B cell (primary cell): ENCODE measurements at regions not wholly inside any gene's neighbourhood (a gene's known extent, or its start where the extent isn't known, plus 50 kb on each side); places are given as distances from the start of the nearest gene placed in this dataset.

Experiments
- ATAC-seq: fragments of 200-7000 bp; cut with Tn5 transposase; one replicate; pipeline ENCODE4 v1.10.0; 2021; ENCODE audit warnings: low read depth, mild to moderate bottlenecking, moderate number of reproducible peaks, moderate library complexity
- CTCF ChIA-PET: fragments of 350-600 bp; sonication (Branson Sonifier 250); formaldehyde crosslinking; loops from one replicate; lab custom pipeline; 2021; ENCODE audit warnings: antibody characterized with exemption, inconsistent platforms; lab: Charles Lee
- POLR2A ChIA-PET: fragments of 350-600 bp; sonication (Branson Sonifier 250); formaldehyde crosslinking; loops from one replicate; lab custom pipeline; 2021; ENCODE audit warnings: antibody characterized with exemption; lab: Charles Lee
- DNase-seq: peaks from one replicate; pipeline ENCODE4 v3.0.0; 2013
- H2AFZ ChIP-seq: 2 replicates; pipeline ENCODE4 v1.6.1; 2012; ENCODE audit warnings: mild to moderate bottlenecking, low read depth, low read length; ENCODE audit not compliant: insufficient read depth, poor library complexity, severe bottlenecking
- H3K27ac ChIP-seq, 2 donors: 1 replicate in 1 of 2; 2 replicates in 1 of 2; pipeline ENCODE4 v1.5.1; 2012 to 2013; ENCODE audit warnings: low read length in 2 of 2, mild to moderate bottlenecking in 2 of 2, moderate library complexity in 1 of 2
- H3K27me3 ChIP-seq, 4 experiments: fragments of 200-600 bp in 1 of 4; sonication (generic) in 1 of 4; replicated peaks in 1 of 4; 1 replicate in 2 of 4; 2 replicates in 2 of 4; pipeline versions ENCODE4 v1.6.1 to v1.7.0; 2013 to 2016; ENCODE audit warnings: low read length in 3 of 4, mild to moderate bottlenecking in 2 of 4, mixed read lengths in 1 of 4, moderate library complexity in 1 of 4; ENCODE audit not compliant: insufficient read depth in 4 of 4, control insufficient read depth in 3 of 4; ENCODE audit errors: control extremely low read depth in 1 of 4
- H3K36me3 ChIP-seq, 2 experiments: replicated peaks in 1 of 2; 1 replicate in 1 of 2; 2 replicates in 1 of 2; pipeline versions ENCODE4 v1.6.1 to v1.7.1; 2013; ENCODE audit warnings: low read length in 1 of 2; ENCODE audit not compliant: insufficient read depth in 2 of 2, control insufficient read depth in 1 of 2; ENCODE audit errors: control extremely low read depth in 1 of 2, extremely low read depth in 1 of 2
- H3K4me1 ChIP-seq, 2 donors: fragments of 200-600 bp in 1 of 2; sonication (generic) in 1 of 2; 1 replicate in 1 of 2; 2 replicates in 1 of 2; pipeline versions ENCODE4 v1.5.1 to v1.6.1; 2013 to 2017; ENCODE audit warnings: low read length in 2 of 2; ENCODE audit not compliant: control insufficient read depth in 2 of 2, insufficient read depth in 2 of 2
- H3K4me2 ChIP-seq: replicated peaks from 2 replicates; pipeline ENCODE3; 2012; ENCODE audit warnings: mild to moderate bottlenecking, low read depth, low read length; ENCODE audit not compliant: poor library complexity, severe bottlenecking
- H3K4me3 ChIP-seq, 5 experiments: fragments of 200-600 bp in 1 of 5; sonication (generic) in 1 of 5; 1 replicate in 3 of 5; 2 replicates in 2 of 5; pipeline versions ENCODE4 v1.5.1 to v1.7.0; 2011 to 2016; ENCODE audit warnings: low read length in 4 of 5, mild to moderate bottlenecking in 4 of 5, low read depth in 2 of 5, control low read depth in 1 of 5, moderate library complexity in 1 of 5; ENCODE audit not compliant: insufficient read depth in 1 of 5; ENCODE audit errors: control extremely low read depth in 1 of 5, extremely low read depth in 1 of 5
- H3K79me2 ChIP-seq: fragments of 200-600 bp; sonication (generic); one replicate; pipeline ENCODE4 v1.6.0; 2016; ENCODE audit warnings: low read length; ENCODE audit not compliant: control insufficient read depth, insufficient read depth
- H3K9ac ChIP-seq: fragments of 200-600 bp; sonication (generic); 2 replicates; pipeline ENCODE4 v1.6.1; 2017; ENCODE audit warnings: mild to moderate bottlenecking, low read length, moderate library complexity
- H3K9me3 ChIP-seq, 3 donors: one replicate each; pipeline versions ENCODE4 v1.6.1 to v1.7.1; 2013; ENCODE audit warnings: low read length in 2 of 3; ENCODE audit not compliant: control insufficient read depth in 2 of 3, insufficient read depth in 1 of 3; ENCODE audit errors: control extremely low read depth in 1 of 3
- H4K20me1 ChIP-seq: 2 replicates; pipeline ENCODE4 v1.6.0; 2012; ENCODE audit warnings: mild to moderate bottlenecking, low read length; ENCODE audit not compliant: insufficient read depth, control insufficient read depth, poor library complexity, severe bottlenecking
- H3K27ac Mint-ChIP-seq: one replicate; pipeline ENCODE4 v1.8.0; 2021; ENCODE audit warnings: mixed read lengths
- H3K27me3 Mint-ChIP-seq: one replicate; pipeline ENCODE4 v1.8.0; 2021; ENCODE audit warnings: mixed read lengths
- H3K4me1 Mint-ChIP-seq: one replicate; pipeline ENCODE4 v1.8.0; 2021; ENCODE audit warnings: mixed read lengths
- H3K4me3 Mint-ChIP-seq: one replicate; pipeline ENCODE4 v1.8.0; 2021; ENCODE audit warnings: mixed read lengths
- H3K9me3 Mint-ChIP-seq: one replicate; pipeline ENCODE4 v1.8.0; 2022; ENCODE audit warnings: mixed read lengths; ENCODE audit not compliant: insufficient read depth
- EZH2 ChIP-seq: IDR thresholded peaks from 2 replicates; pipeline ENCODE4 v1.6.1; 2012; ENCODE audit warnings: borderline replicate concordance, low read depth, mild to moderate bottlenecking, moderate library complexity, low read length; ENCODE audit not compliant: insufficient read depth, poor library complexity, severe bottlenecking
- WGBS: methylation state at CpG from one replicate; pipeline ENCODE4 v1.1.5; 2013; ENCODE audit warnings: missing lambda C conversion rate; ENCODE audit not compliant: insufficient coverage; 5-methylcytosine and 5-hydroxymethylcytosine counted together
- intact Hi-C: fragments of 100-400 bp; cut with micrococcal nuclease; formaldehyde crosslinking; loops from one replicate; pipeline ENCODE4 v1.10.0; 2022
- TF ChIP-seq, protein P1 (sequence below): fragments of 200-600 bp; IDR thresholded peaks from one replicate; pipeline ENCODE4 v1.8.0; 2022; ENCODE audit warnings: antibody characterized with exemption, mild to moderate bottlenecking

- Mint-ChIP-seq H3K9me3 (no peaks in the 10 kb centered on the region), H3K4me1 (peaks cover 12% of the 10 kb centered on the region), H3K4me3 (no peak overlapping the region), H3K27me3 (peaks cover 5% of the 10 kb centered on the region), H3K27ac (no peak overlapping the region)
- Histone ChIP-seq H3K9ac (no peak overlapping the region), H3K36me3 (no peaks in the 10 kb centered on the region), H2AFZ (no peak overlapping the region), H3K4me2 (no peak overlapping the region), H4K20me1 (no peaks in the 10 kb centered on the region), H3K9me3 (no peaks in the 10 kb centered on the region), H3K27me3 (peaks cover 0 to 3% (median 0%) of the 10 kb centered on the region in 4 experiments), H3K4me1 (peaks cover 5 to 12% of the 10 kb centered on the region in 2 donors), H3K79me2 (no peaks in the 10 kb centered on the region), H3K27ac (no peak overlapping the region), H3K4me3 (no peak overlapping the region)
- intact Hi-C loops = no loop called here
- TF ChIP-seq EZH2 = no peak
- TF ChIP-seq, protein P1, sequence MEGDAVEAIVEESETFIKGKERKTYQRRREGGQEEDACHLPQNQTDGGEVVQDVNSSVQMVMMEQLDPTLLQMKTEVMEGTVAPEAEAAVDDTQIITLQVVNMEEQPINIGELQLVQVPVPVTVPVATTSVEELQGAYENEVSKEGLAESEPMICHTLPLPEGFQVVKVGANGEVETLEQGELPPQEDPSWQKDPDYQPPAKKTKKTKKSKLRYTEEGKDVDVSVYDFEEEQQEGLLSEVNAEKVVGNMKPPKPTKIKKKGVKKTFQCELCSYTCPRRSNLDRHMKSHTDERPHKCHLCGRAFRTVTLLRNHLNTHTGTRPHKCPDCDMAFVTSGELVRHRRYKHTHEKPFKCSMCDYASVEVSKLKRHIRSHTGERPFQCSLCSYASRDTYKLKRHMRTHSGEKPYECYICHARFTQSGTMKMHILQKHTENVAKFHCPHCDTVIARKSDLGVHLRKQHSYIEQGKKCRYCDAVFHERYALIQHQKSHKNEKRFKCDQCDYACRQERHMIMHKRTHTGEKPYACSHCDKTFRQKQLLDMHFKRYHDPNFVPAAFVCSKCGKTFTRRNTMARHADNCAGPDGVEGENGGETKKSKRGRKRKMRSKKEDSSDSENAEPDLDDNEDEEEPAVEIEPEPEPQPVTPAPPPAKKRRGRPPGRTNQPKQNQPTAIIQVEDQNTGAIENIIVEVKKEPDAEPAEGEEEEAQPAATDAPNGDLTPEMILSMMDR = no peak
- POLR2A ChIA-PET = no interaction called here
- CTCF ChIA-PET = interaction anchor here (2.8 kb wide), 1 partner anchor 7 kb away, joined by 10 read pairs; no protein-coding TSS in a partner anchor
- DNase-seq = no peak
- ATAC-seq = no peak
- WGBS = 100% methylated on average over 1 of the region's 3 CpGs
Measured at GRCh38 chr4:74539044-74539790, 94.3 kb downstream of the AREG start.

- Histone ChIP-seq H2AFZ (no peak overlapping the region), H3K9ac (no peak overlapping the region), H3K36me3 (no peaks in the 10 kb centered on the region), H3K27ac (no peak overlapping the region), H3K79me2 (no peaks in the 10 kb centered on the region), H3K9me3 (no peaks in the 10 kb centered on the region), H3K4me3 (no peak overlapping the region), H3K27me3 (peaks cover 0 to 3% (median 0%) of the 10 kb centered on the region in 4 experiments), H4K20me1 (no peaks in the 10 kb centered on the region), H3K4me1 (peaks cover 6 to 12% of the 10 kb centered on the region in 2 donors), H3K4me2 (no peak overlapping the region)
- intact Hi-C loops = no loop called here
- WGBS = 67% methylated on average over 1 of the region's 1 CpG
- DNase-seq = no peak
- H3K27ac Mint-ChIP-seq = no peak overlapping the region
- H3K9me3 Mint-ChIP-seq = no peaks in the 10 kb centered on the region
- TF ChIP-seq, protein P1 = no peak
- TF ChIP-seq EZH2 = no peak
- ChIA-PET POLR2A (no interaction called here), CTCF (interaction anchor here (1.0 to 2.8 kb wide), 2 partner anchors 8 kb away, joined by 3 to 10 read pairs; no protein-coding TSS in a partner anchor)
- peaks cover 5% of the 10 kb centered on the region for H3K27me3 Mint-ChIP-seq
- H3K4me1 Mint-ChIP-seq = peaks cover 12% of the 10 kb centered on the region
- ATAC-seq = no peak
- no peak overlapping the region for H3K4me3 Mint-ChIP-seq
Measured at GRCh38 chr4:74540193-74540592, 95.3 kb downstream of the AREG start.
